ENCODE measurements at regions not wholly inside any gene's neighbourhood (a gene's known extent, or its start where the extent isn't known, plus 50 kb on each side); places are given as distances from the start of the nearest gene placed in this dataset.

- ChIA-PET RAD21 (ENCODE audit: low non-redundant PET in 1 of 2, low total read pairs in 2 of 2, uncharacterized antibody in 2 of 2, unreplicated experiment in 2 of 2) (no interaction called here), CTCF (no interaction called here), POLR2A (no interaction called here)
- Histone ChIP-seq H3K79me2 (ENCODE audit: insufficient read depth, low read length) (no peaks in the 10 kb centered on the region), H3K4me2 (ENCODE audit: low read length) (no peak overlapping the region), H3K27ac (ENCODE audit: low read depth, low read length) (no peak overlapping the region), H3K36me3 (ENCODE audit: control insufficient read depth in 1 of 2, insufficient read depth in 2 of 2, low read length in 2 of 2) (no peaks in the 10 kb centered on the region), H3K9ac (ENCODE audit: low read length) (no peak overlapping the region), H3K4me3 (replicated peaks in 1 of 2; ENCODE audit: low read depth in 1 of 2, low read length in 2 of 2) (no peak overlapping the region), H3K9me2 (ENCODE audit: insufficient read depth) (no peaks in the 10 kb centered on the region), H3K9me3 (ENCODE audit: control insufficient read depth in 1 of 2, insufficient read depth in 1 of 2, low read depth in 1 of 2, low read length in 2 of 2) (no peaks in the 10 kb centered on the region), H4K20me1 (ENCODE audit: insufficient read depth) (no peaks in the 10 kb centered on the region), H3K4me1 (ENCODE audit: control insufficient read depth in 1 of 2, insufficient read depth in 2 of 2, low read length in 2 of 2) (no peaks in the 10 kb centered on the region), H2AFZ (ENCODE audit: low read depth, low read length, poor library complexity, severe bottlenecking) (no peak overlapping the region), H3K27me3 (ENCODE audit: insufficient read depth, low read length) (0 out of 2 replicates have a peak, but pooled peaks cover 3% of the 10 kb centered on the region)
- no peak for DNase-seq (ENCODE audit: low read depth, low spot score)
- TF ChIP-seq SIN3A (IDR thresholded peaks at IDR 0.05; ENCODE audit: low read depth) (no peak), JUND (IDR thresholded peaks at IDR 0.05) (no peak), ELF1 (IDR thresholded peaks at IDR 0.05; ENCODE audit: borderline replicate concordance, low read depth) (no peak), SRF (IDR thresholded peaks at IDR 0.05; ENCODE audit: low read depth) (no peak), SP1 (IDR thresholded peaks at IDR 0.05; ENCODE audit: low read depth) (no peak), ZNF274 (IDR thresholded peaks at IDR 0.05; ENCODE audit: low read depth, low read length) (no peak), POLR2A (IDR thresholded peaks at IDR 0.05; ENCODE audit: borderline replicate concordance, extremely low read depth, insufficient read depth, insufficient read length) (no peak), POLR2AphosphoS5 (IDR thresholded peaks at IDR 0.05; ENCODE audit: low read depth, low read length) (no peak)
- TF ChIP-seq, protein P1, sequence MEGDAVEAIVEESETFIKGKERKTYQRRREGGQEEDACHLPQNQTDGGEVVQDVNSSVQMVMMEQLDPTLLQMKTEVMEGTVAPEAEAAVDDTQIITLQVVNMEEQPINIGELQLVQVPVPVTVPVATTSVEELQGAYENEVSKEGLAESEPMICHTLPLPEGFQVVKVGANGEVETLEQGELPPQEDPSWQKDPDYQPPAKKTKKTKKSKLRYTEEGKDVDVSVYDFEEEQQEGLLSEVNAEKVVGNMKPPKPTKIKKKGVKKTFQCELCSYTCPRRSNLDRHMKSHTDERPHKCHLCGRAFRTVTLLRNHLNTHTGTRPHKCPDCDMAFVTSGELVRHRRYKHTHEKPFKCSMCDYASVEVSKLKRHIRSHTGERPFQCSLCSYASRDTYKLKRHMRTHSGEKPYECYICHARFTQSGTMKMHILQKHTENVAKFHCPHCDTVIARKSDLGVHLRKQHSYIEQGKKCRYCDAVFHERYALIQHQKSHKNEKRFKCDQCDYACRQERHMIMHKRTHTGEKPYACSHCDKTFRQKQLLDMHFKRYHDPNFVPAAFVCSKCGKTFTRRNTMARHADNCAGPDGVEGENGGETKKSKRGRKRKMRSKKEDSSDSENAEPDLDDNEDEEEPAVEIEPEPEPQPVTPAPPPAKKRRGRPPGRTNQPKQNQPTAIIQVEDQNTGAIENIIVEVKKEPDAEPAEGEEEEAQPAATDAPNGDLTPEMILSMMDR (IDR thresholded peaks at IDR 0.05 in 2 of 3, conservative IDR thresholded peaks at IDR 0.05 in 1 of 3; ENCODE audit: borderline replicate concordance in 1 of 3, insufficient read depth in 1 of 3, low read depth in 2 of 3, low read length in 2 of 3): no peak
- TF ChIP-seq, protein P2, sequence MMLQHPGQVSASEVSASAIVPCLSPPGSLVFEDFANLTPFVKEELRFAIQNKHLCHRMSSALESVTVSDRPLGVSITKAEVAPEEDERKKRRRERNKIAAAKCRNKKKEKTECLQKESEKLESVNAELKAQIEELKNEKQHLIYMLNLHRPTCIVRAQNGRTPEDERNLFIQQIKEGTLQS (IDR thresholded peaks at IDR 0.05): no peak
- TF ChIP-seq, protein P3, sequence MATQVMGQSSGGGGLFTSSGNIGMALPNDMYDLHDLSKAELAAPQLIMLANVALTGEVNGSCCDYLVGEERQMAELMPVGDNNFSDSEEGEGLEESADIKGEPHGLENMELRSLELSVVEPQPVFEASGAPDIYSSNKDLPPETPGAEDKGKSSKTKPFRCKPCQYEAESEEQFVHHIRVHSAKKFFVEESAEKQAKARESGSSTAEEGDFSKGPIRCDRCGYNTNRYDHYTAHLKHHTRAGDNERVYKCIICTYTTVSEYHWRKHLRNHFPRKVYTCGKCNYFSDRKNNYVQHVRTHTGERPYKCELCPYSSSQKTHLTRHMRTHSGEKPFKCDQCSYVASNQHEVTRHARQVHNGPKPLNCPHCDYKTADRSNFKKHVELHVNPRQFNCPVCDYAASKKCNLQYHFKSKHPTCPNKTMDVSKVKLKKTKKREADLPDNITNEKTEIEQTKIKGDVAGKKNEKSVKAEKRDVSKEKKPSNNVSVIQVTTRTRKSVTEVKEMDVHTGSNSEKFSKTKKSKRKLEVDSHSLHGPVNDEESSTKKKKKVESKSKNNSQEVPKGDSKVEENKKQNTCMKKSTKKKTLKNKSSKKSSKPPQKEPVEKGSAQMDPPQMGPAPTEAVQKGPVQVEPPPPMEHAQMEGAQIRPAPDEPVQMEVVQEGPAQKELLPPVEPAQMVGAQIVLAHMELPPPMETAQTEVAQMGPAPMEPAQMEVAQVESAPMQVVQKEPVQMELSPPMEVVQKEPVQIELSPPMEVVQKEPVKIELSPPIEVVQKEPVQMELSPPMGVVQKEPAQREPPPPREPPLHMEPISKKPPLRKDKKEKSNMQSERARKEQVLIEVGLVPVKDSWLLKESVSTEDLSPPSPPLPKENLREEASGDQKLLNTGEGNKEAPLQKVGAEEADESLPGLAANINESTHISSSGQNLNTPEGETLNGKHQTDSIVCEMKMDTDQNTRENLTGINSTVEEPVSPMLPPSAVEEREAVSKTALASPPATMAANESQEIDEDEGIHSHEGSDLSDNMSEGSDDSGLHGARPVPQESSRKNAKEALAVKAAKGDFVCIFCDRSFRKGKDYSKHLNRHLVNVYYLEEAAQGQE (IDR thresholded peaks at IDR 0.05; ENCODE audit: low read depth): no peak
- TF ChIP-seq, protein P4, sequence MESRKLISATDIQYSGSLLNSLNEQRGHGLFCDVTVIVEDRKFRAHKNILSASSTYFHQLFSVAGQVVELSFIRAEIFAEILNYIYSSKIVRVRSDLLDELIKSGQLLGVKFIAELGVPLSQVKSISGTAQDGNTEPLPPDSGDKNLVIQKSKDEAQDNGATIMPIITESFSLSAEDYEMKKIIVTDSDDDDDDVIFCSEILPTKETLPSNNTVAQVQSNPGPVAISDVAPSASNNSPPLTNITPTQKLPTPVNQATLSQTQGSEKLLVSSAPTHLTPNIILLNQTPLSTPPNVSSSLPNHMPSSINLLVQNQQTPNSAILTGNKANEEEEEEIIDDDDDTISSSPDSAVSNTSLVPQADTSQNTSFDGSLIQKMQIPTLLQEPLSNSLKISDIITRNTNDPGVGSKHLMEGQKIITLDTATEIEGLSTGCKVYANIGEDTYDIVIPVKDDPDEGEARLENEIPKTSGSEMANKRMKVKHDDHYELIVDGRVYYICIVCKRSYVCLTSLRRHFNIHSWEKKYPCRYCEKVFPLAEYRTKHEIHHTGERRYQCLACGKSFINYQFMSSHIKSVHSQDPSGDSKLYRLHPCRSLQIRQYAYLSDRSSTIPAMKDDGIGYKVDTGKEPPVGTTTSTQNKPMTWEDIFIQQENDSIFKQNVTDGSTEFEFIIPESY (IDR thresholded peaks at IDR 0.05; ENCODE audit: extremely low read depth, insufficient replicate concordance, low read length): no peak
- ATAC-seq: no peak
- no TSS peak for BruUV-seq (replicated peaks)
- intact Hi-C loops (cut with micrococcal nuclease): no loop called here
Measured at GRCh38 chr2:23050388-23050787, 334.6 kb upstream of the KLHL29 start.
